Activated T-cell treated with anti-CD3 and anti-CD28 coated beads, Interleukin-2, amount 50 U/mL, for 24 hours (primary cell): ENCODE measurements at regions not wholly inside any gene's neighbourhood (a gene's known extent, or its start where the extent isn't known, plus 50 kb on each side); places are given as distances from the start of the nearest gene placed in this dataset.
"Not testable (repeated sequence)": the region's sequence is repeated elsewhere in the genome, so short reads cannot be mapped to it uniquely, and the experiment has no call there.

Experiments used
- DNase-seq: peaks from one replicate; pipeline ENCODE4 v3.0.0-alpha.2; 2020
- H3K27ac Mint-ChIP-seq: 2 replicates; pipeline ENCODE4 v1.8.0; 2020; ENCODE audit warnings: mild to moderate bottlenecking, mixed read lengths
- H3K27me3 Mint-ChIP-seq: 2 replicates; pipeline ENCODE4 v1.8.0; 2020; ENCODE audit warnings: mixed read lengths
- H3K36me3 Mint-ChIP-seq: 2 replicates; pipeline ENCODE4 v1.8.0; 2020; ENCODE audit warnings: low read depth, mixed read lengths
- H3K4me1 Mint-ChIP-seq: 2 replicates; pipeline ENCODE4 v1.8.0; 2020; ENCODE audit warnings: low read depth, mixed read lengths
- H3K4me3 Mint-ChIP-seq: 2 replicates; pipeline ENCODE4 v1.8.0; 2020; ENCODE audit warnings: mild to moderate bottlenecking, moderate library complexity, mixed read lengths
- H3K9me3 Mint-ChIP-seq: 2 replicates; pipeline ENCODE4 v1.8.0; 2020; ENCODE audit warnings: mixed read lengths

- Mint-ChIP-seq H3K36me3 (no peaks in the 10 kb centered on the region), H3K4me3 (no peak overlapping the region), H3K4me1 (peaks cover 30% of the 10 kb centered on the region), H3K9me3 (no peaks in the 10 kb centered on the region), H3K27ac (no peak overlapping the region), H3K27me3 (peaks cover 71% of the 10 kb centered on the region)
- no peak for DNase-seq
These were observed 63.9 kb downstream of the MAT2B start for GRCh38 chr5:163569284-163569683.

- H3K4me3 Mint-ChIP-seq, result no peak overlapping the region
- H3K27me3 Mint-ChIP-seq, result peaks cover 56% of the 10 kb centered on the region
- peaks cover 7% of the 10 kb centered on the region for H3K4me1 Mint-ChIP-seq
These were observed 66.3 kb downstream of the MAT2B start for GRCh38 chr5:163571744-163572143.

GRCh38 chr5:163574472-163575440 is 69.3 kb downstream of the MAT2B start:
- Mint-ChIP-seq H3K36me3 (no peaks in the 10 kb centered on the region), H3K4me1 (no peaks in the 10 kb centered on the region), H3K4me3 (no peak overlapping the region), H3K27ac (no peak overlapping the region), H3K27me3 (peaks cover 34% of the 10 kb centered on the region), H3K9me3 (no peaks in the 10 kb centered on the region)
- DNase-seq, result no peak

More at GRCh38 chr5:163571744-163572143, 66.3 kb downstream of the MAT2B start:
- Mint-ChIP-seq H3K27ac (no peak overlapping the region), H3K36me3 (no peaks in the 10 kb centered on the region), H3K9me3 (no peaks in the 10 kb centered on the region)
- DNase-seq, result no peak

GRCh38 chr5:163578652-163579051 is 73.2 kb downstream of the MAT2B start:
- Mint-ChIP-seq H3K27ac (no peak overlapping the region), H3K27me3 (peaks cover 37% of the 10 kb centered on the region), H3K36me3 (no peaks in the 10 kb centered on the region), H3K9me3 (no peaks in the 10 kb centered on the region), H3K4me3 (no peak overlapping the region), H3K4me1 (no peaks in the 10 kb centered on the region)
- DNase-seq, result no peak

- no peaks in the 10 kb centered on the region for H3K9me3 Mint-ChIP-seq
- no peak overlapping the region for H3K4me3 Mint-ChIP-seq
- H3K4me1 Mint-ChIP-seq, result no peaks in the 10 kb centered on the region
- H3K36me3 Mint-ChIP-seq, result no peaks in the 10 kb centered on the region
- DNase-seq, result no peak
- peaks cover 33% of the 10 kb centered on the region for H3K27me3 Mint-ChIP-seq
- no peak overlapping the region for H3K27ac Mint-ChIP-seq
These were observed 74.3 kb downstream of the MAT2B start for GRCh38 chr5:163579729-163580128.

GRCh38 chr5:163580516-163580915 is 75.1 kb downstream of the MAT2B start:
- Mint-ChIP-seq H3K27me3 (peaks cover 29% of the 10 kb centered on the region), H3K4me3 (no peak overlapping the region), H3K27ac (no peak overlapping the region), H3K9me3 (no peaks in the 10 kb centered on the region), H3K4me1 (no peaks in the 10 kb centered on the region), H3K36me3 (no peaks in the 10 kb centered on the region)
- DNase-seq, result no peak

GRCh38 chr5:163583491-163584153 is 78.2 kb downstream of the MAT2B start:
- H3K4me1 Mint-ChIP-seq, H3K4me3 Mint-ChIP-seq, H3K36me3 Mint-ChIP-seq, H3K9me3 Mint-ChIP-seq, H3K27ac Mint-ChIP-seq, DNase-seq: not testable (repeated sequence)
- H3K27me3 Mint-ChIP-seq, result peaks cover 31% of the 10 kb centered on the region

- Mint-ChIP-seq H3K27me3 (peaks cover 24% of the 10 kb centered on the region), H3K27ac (no peak overlapping the region), H3K4me1 (no peaks in the 10 kb centered on the region), H3K4me3 (no peak overlapping the region), H3K36me3 (no peaks in the 10 kb centered on the region), H3K9me3 (no peaks in the 10 kb centered on the region)
- DNase-seq, result no peak
These were observed 79.8 kb downstream of the MAT2B start for GRCh38 chr5:163585206-163585605.

GRCh38 chr5:163586531-163586956 is 81.1 kb downstream of the MAT2B start:
- Mint-ChIP-seq H3K27me3 (peaks cover 14% of the 10 kb centered on the region), H3K9me3 (no peaks in the 10 kb centered on the region), H3K27ac (no peak overlapping the region), H3K4me1 (no peaks in the 10 kb centered on the region), H3K36me3 (no peaks in the 10 kb centered on the region), H3K4me3 (no peak overlapping the region)
- DNase-seq, result no peak

- H3K36me3 Mint-ChIP-seq, result no peaks in the 10 kb centered on the region
- no peak for DNase-seq
- no peak overlapping the region for H3K27ac Mint-ChIP-seq
- no peak overlapping the region for H3K4me3 Mint-ChIP-seq
- H3K9me3 Mint-ChIP-seq, result no peaks in the 10 kb centered on the region
- peaks cover 34% of the 10 kb centered on the region for H3K27me3 Mint-ChIP-seq
- no peaks in the 10 kb centered on the region for H3K4me1 Mint-ChIP-seq
These were observed 89.5 kb downstream of the MAT2B start for GRCh38 chr5:163594951-163595350.

GRCh38 chr5:163595932-163596607 is 90.7 kb downstream of the MAT2B start:
- no peaks in the 10 kb centered on the region for H3K36me3 Mint-ChIP-seq
- no peaks in the 10 kb centered on the region for H3K9me3 Mint-ChIP-seq
- no peak for DNase-seq
- H3K27ac Mint-ChIP-seq, result no peak overlapping the region
- no peak overlapping the region for H3K4me3 Mint-ChIP-seq
- no peaks in the 10 kb centered on the region for H3K4me1 Mint-ChIP-seq
- peaks cover 39% of the 10 kb centered on the region for H3K27me3 Mint-ChIP-seq

GRCh38 chr5:163596608-163597315 is 91.3 kb downstream of the MAT2B start:
- Mint-ChIP-seq H3K9me3 (no peaks in the 10 kb centered on the region), H3K27ac (no peak overlapping the region), H3K4me3 (no peak overlapping the region), H3K36me3 (no peaks in the 10 kb centered on the region), H3K4me1 (no peaks in the 10 kb centered on the region), H3K27me3 (peaks cover 42% of the 10 kb centered on the region)
- DNase-seq, result no peak

- Mint-ChIP-seq H3K27ac (no peak overlapping the region), H3K4me1 (no peaks in the 10 kb centered on the region), H3K36me3 (no peaks in the 10 kb centered on the region), H3K9me3 (no peaks in the 10 kb centered on the region), H3K4me3 (no peak overlapping the region), H3K27me3 (peaks cover 10% of the 10 kb centered on the region)
- no peak for DNase-seq
These were observed 98.6 kb downstream of the MAT2B start for GRCh38 chr5:163604013-163604412.

GRCh38 chr5:163607256-163607655 is 101.8 kb downstream of the MAT2B start:
- no peak overlapping the region for H3K27ac Mint-ChIP-seq
- no peak for DNase-seq
- H3K4me1 Mint-ChIP-seq, result no peaks in the 10 kb centered on the region
- no peak overlapping the region for H3K4me3 Mint-ChIP-seq
- H3K27me3 Mint-ChIP-seq, result peaks cover 4% of the 10 kb centered on the region
- no peaks in the 10 kb centered on the region for H3K36me3 Mint-ChIP-seq
- no peaks in the 10 kb centered on the region for H3K9me3 Mint-ChIP-seq
